NCI-H226 (cell line): ENCODE measurements at regions not wholly inside any gene's neighbourhood (a gene's known extent, or its start where the extent isn't known, plus 50 kb on each side); places are given as distances from the start of the nearest gene placed in this dataset.

ENCODE experiments used
- DNase-seq: peaks from one replicate; pipeline ENCODE4 v3.0.0-alpha.2; 2015

GRCh38 chr12:125272383-125272933, 207.2 kb downstream of the AACS start:
- DNase-seq = no peak

DNA sequence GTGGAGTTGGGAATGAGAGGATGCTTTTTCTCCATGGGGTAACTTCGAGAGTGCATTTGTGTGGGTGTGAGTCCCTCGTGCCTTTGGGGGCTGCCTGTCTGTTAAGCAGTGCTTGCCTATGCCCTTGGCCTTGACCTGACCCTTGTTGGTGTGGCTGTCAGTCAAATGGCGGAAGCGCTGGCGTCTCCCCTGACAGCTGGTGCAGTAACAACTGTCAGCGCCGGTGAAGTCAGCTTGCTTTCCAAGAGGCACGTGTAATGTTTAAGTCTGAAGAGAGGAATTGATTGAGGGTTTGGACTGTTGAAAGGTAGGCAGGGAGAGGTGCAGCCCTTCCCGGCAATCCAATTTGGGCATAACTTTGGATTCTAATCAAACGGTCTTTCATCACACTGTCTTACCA, 211.3 kb downstream of the AACS start:
- no peak for DNase-seq

- no peak for DNase-seq
Measured at GRCh38 chr12:125280482-125281377, 215.5 kb downstream of the AACS start.

- no peak for DNase-seq
Measured at GRCh38 chr12:125282921-125283320, 217.7 kb downstream of the AACS start.

GRCh38 chr12:125283521-125283920, 218.3 kb downstream of the AACS start:
- DNase-seq = no peak

DNA sequence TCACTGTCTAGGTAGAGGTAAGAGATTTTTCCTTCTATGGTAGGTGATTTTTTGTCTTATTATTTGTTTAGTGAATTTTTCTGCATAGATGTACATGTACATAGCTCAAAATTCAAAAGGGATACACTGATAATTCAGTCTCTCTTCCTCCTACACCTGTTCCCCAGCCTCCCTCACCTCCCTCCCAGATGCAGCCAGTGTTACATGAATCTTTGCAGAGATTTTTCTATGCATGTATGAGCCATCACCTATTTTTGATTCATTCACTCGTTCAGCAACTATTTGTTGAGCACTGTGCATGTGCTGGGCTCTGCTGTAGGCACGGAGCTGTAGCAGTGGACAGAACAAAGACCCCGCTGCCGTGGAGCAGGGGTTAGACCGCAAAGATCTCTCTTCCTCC, 218.9 kb downstream of the AACS start:
- no peak for DNase-seq

GRCh38 chr12:125284945-125285685, 219.9 kb downstream of the AACS start:
- no peak for DNase-seq

DNA sequence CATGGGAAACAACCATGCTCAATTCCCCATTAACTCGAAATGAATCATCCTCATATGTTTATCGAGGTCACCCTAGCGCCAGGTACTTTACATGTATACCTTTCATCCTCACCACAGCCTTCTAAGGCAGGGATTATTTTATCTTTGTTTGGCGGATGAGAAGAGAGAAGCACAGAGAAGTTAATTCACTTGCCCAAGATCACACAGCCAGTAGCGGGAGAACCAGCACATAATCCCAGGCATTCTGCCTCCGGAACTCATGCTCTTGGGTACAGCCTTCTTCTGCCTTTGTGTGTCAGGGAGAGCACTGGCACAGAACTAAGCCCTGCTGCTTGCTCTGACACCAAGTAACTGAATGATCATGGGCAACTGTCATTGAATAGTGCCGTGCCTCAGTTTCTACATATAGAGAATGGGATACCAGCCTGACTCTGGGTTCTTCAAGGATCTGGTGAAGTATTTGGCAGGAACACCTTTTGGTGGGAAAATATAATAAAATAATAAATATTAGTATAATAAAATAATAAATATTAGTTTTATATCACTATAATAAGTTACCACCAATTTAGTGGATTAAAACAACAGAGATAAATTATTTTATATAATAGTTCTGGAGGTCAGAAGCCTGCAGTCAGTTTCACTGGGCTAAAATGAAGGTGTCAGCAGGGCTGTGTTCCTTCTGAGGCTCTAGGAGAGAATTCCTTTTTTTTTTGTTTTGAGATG, 220.9 kb downstream of the AACS start:
- DNase-seq = no peak

GRCh38 chr12:125287155-125287847, 222.1 kb downstream of the AACS start:
- DNase-seq = no peak

DNA sequence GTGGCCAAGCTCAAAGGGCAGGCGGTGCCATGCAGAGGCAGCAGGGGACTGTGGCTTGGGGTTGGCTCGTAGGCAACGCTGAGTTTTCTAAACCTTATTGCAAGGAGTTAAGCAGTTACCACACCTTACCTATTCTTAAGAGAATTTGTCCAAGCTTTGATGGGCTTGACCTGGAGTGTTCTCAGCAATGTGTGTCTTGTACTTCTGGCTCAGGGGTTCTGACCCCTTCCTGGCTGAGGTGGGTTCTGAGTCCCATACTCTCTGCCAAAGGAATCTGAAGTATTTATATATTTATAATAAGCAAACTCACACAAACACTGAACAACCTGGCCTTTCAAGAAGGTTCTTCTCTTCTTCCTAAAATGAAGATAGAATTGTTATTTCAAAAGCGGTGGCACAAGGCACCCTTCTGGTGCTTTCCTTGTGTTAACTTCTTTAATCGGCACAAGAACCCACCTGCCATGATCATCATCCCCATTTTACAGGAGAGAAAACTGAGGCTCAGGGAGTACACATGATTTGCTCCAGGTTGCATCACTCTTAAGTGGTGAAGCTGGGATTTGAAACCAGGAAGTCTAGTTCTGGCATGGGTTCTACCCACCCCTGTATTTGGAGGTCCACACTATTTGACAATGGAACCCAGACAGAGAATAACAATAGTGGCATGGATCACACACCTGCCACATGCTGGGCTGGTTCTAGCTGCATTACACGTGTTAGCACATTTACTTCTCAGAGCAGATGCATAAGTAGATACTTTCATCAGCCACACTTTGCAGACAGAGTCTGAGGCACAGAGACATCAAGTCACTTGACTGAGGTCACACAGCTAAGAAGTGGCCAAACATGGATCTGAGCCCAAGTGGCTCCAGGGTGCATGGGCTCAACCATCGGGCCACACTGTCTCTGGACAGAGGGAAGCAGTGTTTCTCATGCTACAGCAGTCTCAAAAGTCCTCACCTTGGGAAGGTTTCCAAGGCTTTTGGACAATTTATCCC, 224.0 kb downstream of the AACS start:
- no peak for DNase-seq

- no peak for DNase-seq
Measured at GRCh38 chr12:125289970-125290369, 224.7 kb downstream of the AACS start.

DNA sequence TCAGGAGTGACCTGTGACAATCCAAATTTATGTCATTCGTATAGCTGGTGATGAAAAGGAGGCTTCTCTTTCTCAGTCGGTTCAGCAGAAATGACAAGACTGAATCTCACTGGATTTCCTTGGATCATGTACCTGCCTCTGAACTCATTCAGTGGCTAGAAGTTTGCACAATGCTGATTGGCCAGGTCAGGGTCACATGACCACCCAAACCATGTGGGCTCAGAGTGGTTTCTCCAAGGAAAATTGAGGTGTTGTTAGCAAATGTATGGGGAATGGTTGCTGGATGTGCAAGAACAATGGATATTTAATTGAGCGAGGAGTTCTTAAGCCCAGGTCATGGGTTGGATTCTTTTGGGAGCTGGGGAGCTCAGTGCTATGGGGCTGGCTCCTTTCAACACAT, 227.5 kb downstream of the AACS start:
- no peak for DNase-seq

- DNase-seq = no peak
Measured at GRCh38 chr12:125295550-125295949, 230.3 kb downstream of the AACS start.

- DNase-seq = no peak
Measured at GRCh38 chr12:125296701-125297100, 231.5 kb downstream of the AACS start.

- DNase-seq = no peak
Measured at GRCh38 chr12:125299840-125300239, 234.6 kb downstream of the AACS start.

GRCh38 chr12:125300249-125300648, 235.0 kb downstream of the AACS start:
- no peak for DNase-seq

GRCh38 chr12:125303337-125303736, 238.1 kb downstream of the AACS start:
- no peak for DNase-seq

GRCh38 chr12:125304029-125304428, 238.8 kb downstream of the AACS start:
- DNase-seq = no peak

GRCh38 chr12:125305231-125305630, 240.0 kb downstream of the AACS start:
- no peak for DNase-seq

GRCh38 chr12:125310461-125310860, 245.2 kb downstream of the AACS start:
- no peak for DNase-seq

DNA sequence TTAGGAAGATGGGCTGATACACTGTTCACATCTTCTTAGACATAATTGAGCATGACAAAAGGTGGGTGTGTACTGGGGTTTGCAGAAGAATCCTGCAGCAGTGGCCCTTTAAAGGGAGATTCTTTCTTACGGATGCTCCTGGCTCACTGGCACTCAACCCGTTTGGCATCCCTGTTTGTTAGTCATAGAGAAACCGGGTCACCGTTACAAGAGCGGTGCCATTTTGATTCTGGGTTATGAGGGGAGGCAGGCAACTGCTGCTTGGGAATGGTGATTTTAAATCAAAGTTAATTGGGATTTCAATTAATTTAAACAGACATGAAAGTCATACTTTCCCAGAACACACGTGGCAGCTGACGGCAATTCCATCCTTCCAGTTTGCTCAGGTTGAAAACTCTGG, 245.8 kb downstream of the AACS start:
- no peak for DNase-seq
